HepG2 (cell line): ENCODE measurements at regions not wholly inside any gene's neighbourhood (a gene's known extent, or its start where the extent isn't known, plus 50 kb on each side); places are given as distances from the start of the nearest gene placed in this dataset.

Source experiments
- ATAC-seq: fragments of 200-7000 bp; cut with Tn5 transposase; 3 replicates; pipeline ENCODE4 v1.9.1; 2020; ENCODE audit warnings: mild to moderate bottlenecking, moderate library complexity
- BruUV-seq: library from RNA; stranded (reverse); fragments of 400-500 nt; replicated peaks from 2 replicates; lab custom pipeline; 2021; lab: Mats Ljungman, UMichigan
- CTCF ChIA-PET: fragments of 300-600 bp; formaldehyde crosslinking; extraction: SDS; loops from one replicate; lab custom pipeline; 2021; ENCODE audit warnings: low total read pairs, inconsistent platforms, low intra/inter-chr PET ratio; lab: Yijun Ruan, JAX
- POLR2A ChIA-PET: fragments of 350-600 bp; sonication (Branson Sonifier 250); formaldehyde crosslinking; loops from one replicate; lab custom pipeline; 2020; ENCODE audit warnings: antibody characterized with exemption, inconsistent platforms; lab: Yijun Ruan, JAX
- DNase-seq: peaks from one replicate; pipeline ENCODE4 v3.0.0-alpha.2; 2015; ENCODE audit warnings: low spot score
- FAIRE-seq: peaks from 3 replicates; lab custom pipeline; 2011; peaks lifted over from hg19 to GRCh38; lab: Jason Lieb, UNC
- H2AFZ ChIP-seq: one replicate; pipeline ENCODE4 v1.6.1; 2011; ENCODE audit warnings: low read length, inconsistent platforms
- H3K27ac ChIP-seq: fragments of 300-600 bp; 3 replicates; pipeline ENCODE4 v1.8.0; 2011; ENCODE audit warnings: mixed run types, mild to moderate bottlenecking, mixed read lengths, low read length, inconsistent platforms; ENCODE audit not compliant: insufficient read depth; ENCODE audit errors: extremely low read length
- H3K27me3 ChIP-seq, 2 experiments: fragments of 200-600 bp in 1 of 2; 2 replicates in 1 of 2; 3 replicates in 1 of 2; pipeline versions ENCODE4 v1.6.0 to v1.8.0; 2011; ENCODE audit warnings: low read length in 2 of 2, mild to moderate bottlenecking in 2 of 2, moderate library complexity in 2 of 2, inconsistent platforms in 1 of 2; ENCODE audit not compliant: insufficient read depth in 2 of 2, control insufficient read depth in 1 of 2
- H3K36me3 ChIP-seq, 2 experiments: fragments of 200-600 bp in 1 of 2; replicated peaks in 1 of 2; 2 replicates in 1 of 2; 3 replicates in 1 of 2; pipeline versions ENCODE4 v1.5.1 to v1.8.0; 2011; ENCODE audit warnings: low read length in 2 of 2, inconsistent platforms in 1 of 2; ENCODE audit not compliant: insufficient read depth in 2 of 2, control insufficient read depth in 1 of 2
- H3K4me1 ChIP-seq: 2 replicates; pipeline ENCODE4 v1.5.1; 2012; ENCODE audit warnings: low read length, inconsistent platforms; ENCODE audit not compliant: insufficient read depth
- H3K4me2 ChIP-seq: 2 replicates; pipeline ENCODE4 v1.6.0; 2011; ENCODE audit warnings: low read depth, low read length, inconsistent platforms
- H3K4me3 ChIP-seq, 3 experiments: fragments of 200-600 bp in 1 of 3; sonication (generic), shearing (Covaris generic) in 1 of 3; replicated peaks in 1 of 3; 2 replicates each; pipeline ENCODE4 v1.5.1; 2011 to 2016; ENCODE audit warnings: low read length in 3 of 3, inconsistent platforms in 2 of 3, low read depth in 2 of 3, mild to moderate bottlenecking in 2 of 3, control low read depth in 1 of 3, mixed read lengths in 1 of 3; ENCODE audit not compliant: insufficient read depth in 1 of 3
- H3K79me2 ChIP-seq: one replicate; pipeline ENCODE4 v1.6.1; 2011; ENCODE audit warnings: low read length, inconsistent platforms; ENCODE audit not compliant: insufficient read depth
- H3K9ac ChIP-seq: 2 replicates; pipeline ENCODE4 v1.6.0; 2011; ENCODE audit warnings: mild to moderate bottlenecking, low read depth, low read length, inconsistent platforms; ENCODE audit not compliant: insufficient read depth
- H3K9me3 ChIP-seq: 2 replicates; pipeline ENCODE4 v1.5.1; 2012; ENCODE audit warnings: mild to moderate bottlenecking, low read length
- H4K20me1 ChIP-seq: 2 replicates; pipeline ENCODE4 v1.6.0; 2011; ENCODE audit warnings: inconsistent platforms, mild to moderate bottlenecking, low read length, moderate library complexity; ENCODE audit not compliant: insufficient read depth
- ERF ChIP-seq: IDR thresholded peaks from 2 replicates; pipeline ENCODE4 v1.6.1; 2018; ENCODE audit warnings: missing biosample characterization, missing genetic modification reagents
- ETS1 ChIP-seq: sonication (generic); formaldehyde crosslinking; IDR thresholded peaks from 2 replicates; pipeline ENCODE4 v1.4.0; 2020; ENCODE audit warnings: missing genetic modification reagents
- FOSL2 ChIP-seq: sonication (generic); formaldehyde crosslinking; IDR thresholded peaks from 2 replicates; pipeline ENCODE4 v1.4.0; 2020; ENCODE audit warnings: missing genetic modification reagents
- GLI4 ChIP-seq: sonication (generic); formaldehyde crosslinking; IDR thresholded peaks from 2 replicates; pipeline ENCODE4 v1.5.1; 2020; ENCODE audit warnings: missing genetic modification reagents, mild to moderate bottlenecking, moderate library complexity, borderline replicate concordance
- NCOA5 ChIP-seq: sonication (generic); formaldehyde crosslinking; IDR thresholded peaks from 2 replicates; pipeline ENCODE4 v1.4.0; 2020; ENCODE audit warnings: missing genetic modification reagents
- NR1H2 ChIP-seq: sonication (generic); formaldehyde crosslinking; IDR thresholded peaks from 2 replicates; pipeline ENCODE4 v1.8.1; 2022; ENCODE audit warnings: low read depth, missing genetic modification reagents, borderline replicate concordance
- SALL1 ChIP-seq: sonication (generic); formaldehyde crosslinking; IDR thresholded peaks from 2 replicates; pipeline ENCODE4 v1.8.0; 2022; ENCODE audit warnings: mild to moderate bottlenecking, missing genetic modification reagents
- SRSF4 ChIP-seq: fragments of 200-400 bp; formaldehyde crosslinking; IDR thresholded peaks from one replicate; pipeline ENCODE4 v1.6.1; 2018; ENCODE audit warnings: mild to moderate bottlenecking, low read depth, low read length, moderate library complexity; ENCODE audit not compliant: poor library complexity, severe bottlenecking
- STAT5B ChIP-seq: sonication (generic); formaldehyde crosslinking; IDR thresholded peaks from 2 replicates; pipeline ENCODE4 v1.4.0; 2020; ENCODE audit warnings: missing genetic modification reagents
- TRIM22 ChIP-seq: fragments of 450-650 bp; IDR thresholded peaks from 2 replicates; pipeline ENCODE4 v1.6.1; 2017
- ZBTB38 ChIP-seq: sonication (generic); formaldehyde crosslinking; IDR thresholded peaks from 2 replicates; pipeline ENCODE4 v1.5.1; 2020; ENCODE audit warnings: mild to moderate bottlenecking, missing genetic modification reagents
- ZNF576 ChIP-seq: sonication (generic); formaldehyde crosslinking; IDR thresholded peaks from 2 replicates; pipeline ENCODE4 v1.4.0; 2020; ENCODE audit warnings: mild to moderate bottlenecking, missing genetic modification reagents
- WGBS: methylation state at CpG from one replicate; pipeline ENCODE4 v1.1.6; 2017; ENCODE audit warnings: low lambda C conversion rate; 5-methylcytosine and 5-hydroxymethylcytosine counted together
- in situ Hi-C: cut with HindIII; loops from 2 replicates; pipeline ENCODE4 v1.10.0; 2017; ENCODE audit warnings: low pct_unique_long_range_greater_than_20kb; ENCODE audit not compliant: extremely low pct_ligation_motif_present
- intact Hi-C: fragments of 100-400 bp; cut with micrococcal nuclease; formaldehyde crosslinking; loops from one replicate; pipeline ENCODE4 v1.10.0; 2022; ENCODE audit not compliant: unreplicated experiment

- WGBS: 3% methylated on average over 2 of the region's 2 CpGs
- Histone ChIP-seq H3K36me3 (no peaks in the 10 kb centered on the region), H3K79me2 (no peaks in the 10 kb centered on the region), H3K27me3 (no peaks in the 10 kb centered on the region; a peak in 1 of 5 replicates), H3K4me1 (no peaks in the 10 kb centered on the region), H3K9ac (no peak overlapping the region), H3K9me3 (no peaks in the 10 kb centered on the region; the same call in 1 of the 2 replicates), H2AFZ (no peak overlapping the region), H3K4me2 (no peak overlapping the region), H3K4me3 (no peak overlapping the region), H4K20me1 (no peaks in the 10 kb centered on the region), H3K27ac (no peak overlapping the region)
- POLR2A ChIA-PET: no interaction called here
- DNase-seq: no peak
- CTCF ChIA-PET: no interaction called here
- FAIRE-seq: no peak
- no peak for ATAC-seq
- TF ChIP-seq ETS1 (CRISPR knock-in tag) (no peak), SRSF4 (no peak), NCOA5 (CRISPR knock-in tag) (no peak), ZNF576 (CRISPR knock-in tag) (no peak), STAT5B (no peak), SALL1 (CRISPR knock-in tag) (no peak), ERF (CRISPR knock-in tag) (no peak), FOSL2 (CRISPR knock-in tag) (no peak), NR1H2 (CRISPR knock-in tag) (no peak), TRIM22 (no peak), ZBTB38 (CRISPR knock-in tag) (no peak), GLI4 (CRISPR knock-in tag) (no peak)
- BruUV-seq: no TSS peak
- intact Hi-C loops (no loop called here), in situ Hi-C loops (no loop called here)
Observed at GRCh38 chr5:25444697-25445096, 799.9 kb upstream of the CDH10 start.
